NCI-H345 treated with DMSO at 0.1 percent for 48 hours (cell line): ENCODE measurements at regions not wholly inside any gene's neighbourhood (a gene's known extent, or its start where the extent isn't known, plus 50 kb on each side); places are given as distances from the start of the nearest gene placed in this dataset.
"Not testable (repeated sequence)": the region's sequence is repeated elsewhere in the genome, so short reads cannot be mapped to it uniquely, and the experiment has no call there.

ENCODE experiments used
- DNase-seq: peaks from one replicate; lab custom pipeline; 2025; ENCODE audit not compliant: unreplicated experiment; lab: John Stamatoyannopoulos, UW

- DNase-seq: no peak
Observed at GRCh38 chr3:65004795-65005295, 317.0 kb upstream of the ADAMTS9 start.

- DNase-seq: no peak
Observed at GRCh38 chr3:65004306-65004705, 316.5 kb upstream of the ADAMTS9 start.

- DNase-seq: not testable (repeated sequence)
Observed at GRCh38 chr3:65001119-65001518, 313.3 kb upstream of the ADAMTS9 start.

GRCh38 chr3:64998317-64998716 lies 310.5 kb upstream of the ADAMTS9 start:
- DNase-seq: no peak

GRCh38 chr3:64995857-64996551 lies 308.2 kb upstream of the ADAMTS9 start:
- no peak for DNase-seq

GRCh38 chr3:64993781-64994180 lies 306.0 kb upstream of the ADAMTS9 start:
- DNase-seq: no peak

- DNase-seq: no peak
Observed at GRCh38 chr3:64992530-64993285, 304.9 kb upstream of the ADAMTS9 start.

- no peak for DNase-seq
Observed at GRCh38 chr3:64988188-64988587, 300.4 kb upstream of the ADAMTS9 start.

GRCh38 chr3:64987726-64988125 lies 299.9 kb upstream of the ADAMTS9 start:
- no peak for DNase-seq

GRCh38 chr3:64985072-64985471 lies 297.3 kb upstream of the ADAMTS9 start:
- DNase-seq: no peak

- no peak for DNase-seq
Observed at GRCh38 chr3:64983583-64984359, 296.0 kb upstream of the ADAMTS9 start.

GRCh38 chr3:64977308-64978100 lies 289.7 kb upstream of the ADAMTS9 start:
- no peak for DNase-seq

- no peak for DNase-seq
Observed at GRCh38 chr3:64976456-64976855, 288.7 kb upstream of the ADAMTS9 start.

- no peak for DNase-seq
Observed at GRCh38 chr3:64975147-64975546, 287.3 kb upstream of the ADAMTS9 start.

- no peak for DNase-seq
Observed at GRCh38 chr3:64974401-64974800, 286.6 kb upstream of the ADAMTS9 start.

GRCh38 chr3:64972793-64973192 lies 285.0 kb upstream of the ADAMTS9 start:
- no peak for DNase-seq

GRCh38 chr3:64971602-64972001 lies 283.8 kb upstream of the ADAMTS9 start:
- DNase-seq: no peak

GRCh38 chr3:64970634-64971033 lies 282.8 kb upstream of the ADAMTS9 start:
- no peak for DNase-seq

- no peak for DNase-seq
Observed at GRCh38 chr3:64961301-64961700, 273.5 kb upstream of the ADAMTS9 start.

- no peak for DNase-seq
Observed at GRCh38 chr3:64958199-64958843, 270.5 kb upstream of the ADAMTS9 start.
